ENCODE measurements at regions not wholly inside any gene's neighbourhood (a gene's known extent, or its start where the extent isn't known, plus 50 kb on each side); places are given as distances from the start of the nearest gene placed in this dataset.
"Not testable (repeated sequence)": the region's sequence is repeated elsewhere in the genome, so short reads cannot be mapped to it uniquely, and the experiment has no call there.

DNA sequence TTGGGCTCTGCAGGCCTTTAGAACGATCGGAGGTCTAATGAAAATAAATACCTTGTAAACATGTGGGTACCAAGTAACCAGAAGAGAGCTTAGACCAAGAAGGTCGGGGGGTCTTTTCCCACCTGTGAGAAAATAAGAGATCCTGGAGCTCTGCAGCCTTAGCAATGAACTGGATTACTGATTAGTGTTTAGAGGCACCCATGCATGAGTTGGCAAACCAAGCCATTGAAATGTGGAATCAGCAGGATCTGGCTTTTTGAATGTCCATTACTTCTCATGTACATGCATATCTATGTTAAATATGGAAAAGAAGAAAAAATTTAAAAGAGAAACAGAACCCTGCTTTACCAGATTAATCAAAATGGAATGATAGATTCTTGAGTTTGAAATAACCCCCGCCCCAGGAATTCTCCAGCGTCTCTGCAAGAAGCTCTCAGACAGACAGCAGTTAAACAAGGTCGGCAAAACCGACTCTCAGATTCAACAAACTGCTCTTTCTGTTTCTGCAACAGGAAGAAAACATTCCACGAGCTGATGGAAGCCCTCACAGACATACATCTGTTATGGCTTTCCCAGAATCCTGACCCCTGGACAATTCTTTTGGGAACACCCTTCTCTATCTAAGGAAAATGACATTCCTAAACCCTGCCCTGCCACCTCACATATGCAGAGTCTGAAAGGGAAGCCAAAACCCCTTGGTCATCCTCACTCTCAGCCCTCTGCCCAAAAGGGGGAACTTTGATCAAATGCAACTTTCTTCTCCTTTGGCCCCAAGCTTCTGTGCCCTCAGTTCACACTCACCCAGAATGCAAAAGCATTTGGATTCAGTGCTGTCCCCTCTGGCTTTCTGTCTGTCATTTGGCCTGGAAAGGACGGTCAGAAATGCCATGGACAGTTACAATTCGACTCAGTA, 78.7 kb upstream of the EN2 start:
- H3K27ac ChIP-seq (ENCODE audit: low read length): no peak overlapping the region
- H3K9ac ChIP-seq (ENCODE audit: low read depth, low read length): no peak overlapping the region
- no peaks in the 10 kb centered on the region for H3K36me3 ChIP-seq (ENCODE audit: insufficient read depth, low read depth, low read length)
- no peak overlapping the region for H3K4me3 ChIP-seq (ENCODE audit: low read length)
- H3K9me3 ChIP-seq (ENCODE audit: insufficient read depth, low read depth, low read length): peaks cover 10% of the 10 kb centered on the region; the same call in 1 of the 2 replicates
- peaks cover 100% of the 10 kb centered on the region for H3K27me3 ChIP-seq (ENCODE audit: insufficient read depth, low read length)
- H3K4me1 ChIP-seq (ENCODE audit: insufficient read depth, low read length): no peaks in the 10 kb centered on the region

DNA sequence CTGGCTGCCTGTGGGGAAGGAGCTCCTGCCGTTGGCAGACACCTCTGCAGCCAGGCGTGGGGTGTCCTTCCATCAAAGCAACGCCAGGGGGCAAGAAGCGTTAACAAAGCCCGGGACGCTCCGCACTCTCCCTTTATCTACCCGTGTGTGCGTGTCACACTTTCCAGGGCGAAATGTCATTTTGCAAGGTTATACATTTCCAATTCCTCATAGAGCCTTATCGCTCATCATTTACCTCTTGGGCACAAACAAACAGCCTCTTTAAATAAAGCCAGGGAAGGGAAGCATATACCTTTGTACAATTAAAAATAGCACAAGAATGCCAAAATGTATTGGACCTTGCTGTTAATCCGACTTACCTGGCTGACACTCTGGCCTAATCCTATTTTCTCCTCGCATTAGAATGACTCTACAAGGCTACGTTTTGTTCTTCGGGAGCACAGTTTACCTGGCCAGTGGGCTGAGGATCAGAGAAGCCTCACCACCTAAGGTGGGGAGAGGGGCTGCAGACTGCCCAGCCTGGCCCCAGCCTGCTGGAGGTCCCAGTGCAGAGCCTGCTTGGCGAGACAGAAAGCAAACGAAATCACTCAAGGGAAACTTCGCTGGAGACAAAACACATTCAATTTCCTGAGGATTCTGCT, 77.6 kb upstream of the EN2 start:
- H3K9me3 ChIP-seq (ENCODE audit: insufficient read depth, low read depth, low read length): peaks cover 4% of the 10 kb centered on the region; the same call in 1 of the 2 replicates
- H3K4me1 ChIP-seq (ENCODE audit: insufficient read depth, low read length): no peaks in the 10 kb centered on the region
- no peak overlapping the region for H3K4me3 ChIP-seq (ENCODE audit: low read length)
- H3K36me3 ChIP-seq (ENCODE audit: insufficient read depth, low read depth, low read length): no peaks in the 10 kb centered on the region
- peaks cover 100% of the 10 kb centered on the region for H3K27me3 ChIP-seq (ENCODE audit: insufficient read depth, low read length)
- no peak overlapping the region for H3K9ac ChIP-seq (ENCODE audit: low read depth, low read length)
- no peak overlapping the region for H3K27ac ChIP-seq (ENCODE audit: low read length)

DNA sequence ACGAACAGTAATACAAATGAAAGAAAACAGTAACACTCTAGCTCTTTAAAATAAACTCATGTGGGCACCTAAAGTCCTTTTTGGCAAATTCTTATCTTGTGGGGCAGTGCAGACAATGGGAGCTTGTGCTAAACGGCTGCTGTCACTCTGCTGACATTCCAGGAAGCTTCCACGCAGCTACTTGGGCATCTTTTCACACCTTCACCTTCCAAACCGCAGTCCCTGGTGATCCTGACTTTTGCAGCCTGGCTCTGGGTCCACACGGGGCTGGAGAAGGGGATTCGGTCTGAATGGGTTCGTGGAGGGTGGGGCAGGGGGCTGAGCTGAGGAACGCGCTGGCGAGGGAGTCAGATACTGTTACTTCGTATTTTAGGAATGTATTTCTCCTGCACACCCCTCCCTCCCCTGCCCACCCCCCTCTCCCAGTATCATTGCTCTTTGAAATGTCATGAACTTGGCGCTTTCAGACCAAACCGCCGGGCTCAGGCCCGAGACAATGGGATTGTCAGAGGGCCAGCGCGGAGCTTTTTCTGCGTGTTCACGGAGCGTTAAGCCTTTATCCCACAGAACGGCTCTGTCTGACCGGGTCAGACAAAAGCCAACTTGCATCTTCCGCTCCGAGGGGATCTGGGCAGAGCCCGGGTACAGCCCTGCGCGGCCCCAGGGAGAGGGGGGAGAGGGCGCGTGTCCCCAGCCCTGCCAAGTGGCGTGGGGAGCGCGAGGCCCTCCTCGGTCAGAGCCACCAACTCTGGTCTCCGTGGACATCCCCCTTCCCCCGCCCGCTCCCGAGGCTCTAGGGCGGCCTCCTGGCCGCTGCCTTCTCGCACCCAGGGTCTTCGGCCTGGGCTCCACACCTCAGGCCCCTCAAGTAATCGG, 76.7 kb upstream of the EN2 start:
- peaks cover 100% of the 10 kb centered on the region for H3K27me3 ChIP-seq (ENCODE audit: insufficient read depth, low read length)
- H3K4me3 ChIP-seq (ENCODE audit: low read length): no peak overlapping the region; the same call in 1 of the 2 replicates
- no peak overlapping the region for H3K9ac ChIP-seq (ENCODE audit: low read depth, low read length)
- H3K9me3 ChIP-seq (ENCODE audit: insufficient read depth, low read depth, low read length): peaks cover 4% of the 10 kb centered on the region; the same call in 1 of the 2 replicates
- no peak overlapping the region for H3K27ac ChIP-seq (ENCODE audit: low read length)
- no peaks in the 10 kb centered on the region for H3K4me1 ChIP-seq (ENCODE audit: insufficient read depth, low read length)
- H3K36me3 ChIP-seq (ENCODE audit: insufficient read depth, low read depth, low read length): no peaks in the 10 kb centered on the region

DNA sequence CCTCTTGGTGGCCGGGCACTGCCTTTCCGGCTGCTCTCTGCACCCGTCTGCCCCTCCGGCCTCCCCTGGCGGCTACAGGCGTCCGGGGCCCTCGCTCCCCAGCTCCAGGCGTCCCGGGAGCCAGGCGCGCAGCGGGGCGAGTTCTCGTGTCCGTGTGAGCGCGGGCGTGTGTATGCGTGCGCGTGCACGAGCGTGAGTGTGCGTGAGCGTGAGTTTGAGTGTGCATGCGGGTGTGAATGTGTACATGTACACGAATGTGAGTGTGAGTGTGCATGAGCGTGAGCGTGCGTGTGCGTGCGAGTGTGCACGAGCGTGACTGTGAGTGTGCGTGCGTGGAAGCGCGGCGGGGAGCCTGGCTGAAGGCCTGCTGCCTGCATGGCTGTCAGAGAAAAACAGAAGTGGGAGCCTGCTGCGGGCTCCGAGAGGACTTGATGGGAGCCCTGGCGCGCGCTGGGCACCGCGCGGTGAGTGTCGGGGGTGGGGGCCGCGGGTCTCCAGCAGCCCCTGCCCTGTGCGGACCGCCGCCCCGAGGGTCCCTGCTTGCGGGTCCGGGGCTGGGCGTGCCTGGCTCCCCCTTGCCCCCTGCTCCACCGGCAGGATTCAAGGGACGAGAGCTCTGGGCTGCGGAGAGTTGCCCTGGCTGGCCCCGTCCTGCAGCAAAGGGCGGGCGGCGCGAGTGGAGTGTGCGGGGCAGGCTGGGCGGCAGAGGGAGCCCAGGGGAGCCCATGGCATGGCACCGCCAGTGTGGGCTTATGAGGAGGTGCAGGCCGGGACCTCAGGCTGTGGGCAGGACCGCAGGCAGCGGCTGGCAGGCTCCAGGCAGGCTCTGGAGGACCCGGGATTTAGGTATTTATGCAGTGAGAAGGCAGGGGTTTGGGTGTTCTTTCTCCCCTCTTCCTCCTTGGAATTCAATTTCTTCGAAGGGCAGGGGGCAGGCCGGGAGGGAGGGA, 75.8 kb upstream of the EN2 start:
- no peak overlapping the region for H3K9ac ChIP-seq (ENCODE audit: low read depth, low read length)
- H3K4me1 ChIP-seq (ENCODE audit: insufficient read depth, low read length): no peaks in the 10 kb centered on the region
- H3K4me3 ChIP-seq (ENCODE audit: low read length): peak overlapping the region; percentile 41; the same call in 1 of the 2 replicates
- peaks cover 100% of the 10 kb centered on the region for H3K27me3 ChIP-seq (ENCODE audit: insufficient read depth, low read length)
- no peaks in the 10 kb centered on the region for H3K36me3 ChIP-seq (ENCODE audit: insufficient read depth, low read depth, low read length)
- no peak overlapping the region for H3K27ac ChIP-seq (ENCODE audit: low read length)
- peaks cover 4% of the 10 kb centered on the region; the same call in 1 of the 2 replicates for H3K9me3 ChIP-seq (ENCODE audit: insufficient read depth, low read depth, low read length)

DNA sequence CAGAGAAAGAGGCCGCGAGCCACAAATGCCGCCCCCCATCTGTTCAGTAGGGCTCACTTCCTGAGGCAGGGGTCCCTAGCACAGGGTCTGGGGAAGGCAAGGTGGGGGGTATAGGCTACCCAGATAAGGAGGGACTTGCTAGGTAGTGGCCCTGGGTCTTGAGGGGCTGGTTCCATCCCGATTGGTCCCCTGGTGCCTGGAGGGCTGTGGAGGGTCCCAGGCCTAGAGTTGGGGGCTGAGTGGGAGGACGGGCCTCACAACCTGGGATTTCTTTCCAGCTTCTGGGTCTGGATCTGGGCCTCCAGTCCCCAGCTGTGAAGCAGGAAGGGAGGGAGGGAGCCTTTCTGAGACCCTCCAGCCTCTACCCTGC, 75.1 kb upstream of the EN2 start:
- H3K4me1 ChIP-seq (ENCODE audit: insufficient read depth, low read length): no peaks in the 10 kb centered on the region
- H3K9ac ChIP-seq (ENCODE audit: low read depth, low read length): no peak overlapping the region
- H3K4me3 ChIP-seq (ENCODE audit: low read length): no peak overlapping the region
- H3K36me3 ChIP-seq (ENCODE audit: insufficient read depth, low read depth, low read length): no peaks in the 10 kb centered on the region
- peaks cover 4% of the 10 kb centered on the region; the same call in 1 of the 2 replicates for H3K9me3 ChIP-seq (ENCODE audit: insufficient read depth, low read depth, low read length)
- H3K27me3 ChIP-seq (ENCODE audit: insufficient read depth, low read length): peaks cover 100% of the 10 kb centered on the region
- no peak overlapping the region for H3K27ac ChIP-seq (ENCODE audit: low read length)

DNA sequence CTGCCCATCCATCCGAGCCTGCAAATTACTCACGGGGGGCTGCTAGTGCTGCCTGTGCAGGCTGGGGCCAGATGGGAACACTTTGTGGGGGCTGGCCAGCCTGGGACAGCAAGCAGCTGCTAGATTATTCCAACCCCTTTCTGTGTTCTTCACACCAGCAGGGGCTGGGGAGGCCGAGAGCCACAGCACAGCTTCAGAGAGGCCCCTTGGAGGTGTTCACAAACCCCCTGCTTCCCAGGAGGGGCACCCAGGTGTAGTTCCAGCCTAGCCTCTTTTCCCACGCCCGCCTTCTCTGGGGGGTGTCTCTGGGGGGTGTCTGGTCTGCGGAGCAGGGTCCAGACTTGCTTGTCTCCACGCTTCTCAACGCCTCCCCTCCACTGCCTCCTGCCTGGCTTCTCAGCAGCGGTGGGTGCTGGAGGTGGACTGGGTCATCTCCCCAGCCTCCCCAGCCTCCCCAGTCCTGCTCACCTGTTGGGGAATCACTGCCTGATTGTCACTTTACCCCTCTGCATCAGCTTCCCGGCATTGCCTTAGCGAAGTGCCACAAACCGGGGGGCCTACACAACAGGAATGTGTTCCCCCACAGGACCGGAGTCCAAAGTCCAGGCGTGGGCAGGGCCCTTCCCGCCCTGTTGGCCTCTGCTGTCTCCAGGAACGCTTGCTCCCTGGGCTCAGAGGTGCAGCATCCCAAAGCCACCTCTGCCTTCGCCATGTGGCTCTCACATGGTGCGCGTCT, 74.0 kb upstream of the EN2 start:
- Histone ChIP-seq H3K4me3 (ENCODE audit: low read length) (no peak overlapping the region), H3K9ac (ENCODE audit: low read depth, low read length) (no peak overlapping the region), H3K27me3 (ENCODE audit: insufficient read depth, low read length) (peaks cover 100% of the 10 kb centered on the region), H3K36me3 (ENCODE audit: insufficient read depth, low read depth, low read length) (no peaks in the 10 kb centered on the region), H3K9me3 (ENCODE audit: insufficient read depth, low read depth, low read length) (no peaks in the 10 kb centered on the region), H3K4me1 (ENCODE audit: insufficient read depth, low read length) (no peaks in the 10 kb centered on the region), H3K27ac (ENCODE audit: low read length) (no peak overlapping the region)

DNA sequence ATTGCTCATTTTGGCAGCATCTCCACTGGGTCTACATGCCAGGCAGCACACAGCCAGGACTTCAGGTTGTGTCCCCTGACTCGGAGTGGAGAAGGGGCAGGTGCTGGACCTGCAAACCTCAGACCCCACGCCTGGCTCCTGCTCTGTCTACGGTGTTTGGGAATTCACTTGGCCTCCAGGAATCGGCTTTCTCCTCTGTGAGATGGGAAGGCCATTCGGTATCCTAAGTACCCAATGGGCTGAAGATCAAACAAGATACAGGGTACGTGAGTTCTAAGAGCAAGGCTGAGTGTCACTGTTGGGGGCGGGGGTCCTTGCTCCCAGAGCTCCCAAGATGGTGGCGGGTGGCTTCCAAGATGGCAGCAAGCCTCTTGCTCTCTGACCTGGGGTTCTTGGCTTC, 73.2 kb upstream of the EN2 start:
- no peak overlapping the region for H3K4me3 ChIP-seq (ENCODE audit: low read length)

DNA sequence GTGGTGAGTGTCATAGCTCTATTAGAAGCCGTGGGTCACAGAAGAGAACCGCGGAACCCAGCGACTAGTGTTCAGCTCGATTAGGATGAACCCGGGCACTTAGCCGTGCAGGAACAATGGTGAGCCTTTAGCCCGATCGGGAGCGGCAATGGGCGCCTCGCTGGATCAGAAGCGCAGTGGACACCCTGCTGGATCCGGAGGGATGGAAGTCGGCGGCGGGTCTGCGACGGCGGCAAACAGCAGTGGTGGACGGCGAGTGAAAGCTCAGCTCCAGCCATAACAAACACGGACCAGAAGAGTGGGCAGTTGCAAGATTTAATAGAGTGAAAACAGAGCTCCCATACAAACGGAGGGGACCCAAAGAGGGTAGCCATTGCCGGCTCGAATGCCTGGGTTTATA, 72.7 kb upstream of the EN2 start:
- not testable (repeated sequence) for H3K4me1 ChIP-seq (ENCODE audit: insufficient read depth, low read length); H3K4me3 ChIP-seq (ENCODE audit: low read length); H3K36me3 ChIP-seq (ENCODE audit: insufficient read depth, low read depth, low read length); H3K27ac ChIP-seq (ENCODE audit: low read length); H3K9me3 ChIP-seq (ENCODE audit: insufficient read depth, low read depth, low read length); H3K9ac ChIP-seq (ENCODE audit: low read depth, low read length)
- H3K27me3 ChIP-seq (ENCODE audit: insufficient read depth, low read length): peaks cover 90% of the 10 kb centered on the region

More for the DNA sequence above, 73.2 kb upstream of the EN2 start:
- no peak overlapping the region for H3K9ac ChIP-seq (ENCODE audit: low read depth, low read length)
- no peak overlapping the region for H3K27ac ChIP-seq (ENCODE audit: low read length)
- no peaks in the 10 kb centered on the region for H3K4me1 ChIP-seq (ENCODE audit: insufficient read depth, low read length)
- peaks cover 94% of the 10 kb centered on the region for H3K27me3 ChIP-seq (ENCODE audit: insufficient read depth, low read length)
- H3K9me3 ChIP-seq (ENCODE audit: insufficient read depth, low read depth, low read length): no peaks in the 10 kb centered on the region
- H3K36me3 ChIP-seq (ENCODE audit: insufficient read depth, low read depth, low read length): no peaks in the 10 kb centered on the region

DNA sequence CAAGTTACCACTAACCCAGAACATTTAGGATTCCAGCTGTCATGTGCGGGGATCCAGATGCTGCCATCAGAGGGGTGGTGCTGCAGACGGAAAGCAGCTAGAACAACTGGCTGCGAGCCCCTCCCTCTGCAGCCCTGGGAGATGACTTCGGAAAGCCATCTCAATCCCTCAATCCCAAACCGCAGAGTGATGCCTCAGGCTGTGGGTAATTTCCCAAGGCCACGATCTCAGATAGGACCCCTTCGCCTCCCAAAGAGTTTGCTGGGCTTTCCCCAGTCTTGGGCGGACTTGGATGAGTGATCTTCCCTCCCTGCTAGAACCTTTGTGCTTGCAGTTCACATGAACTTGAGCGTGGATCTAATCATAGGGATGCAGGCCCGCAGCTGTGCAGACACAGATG, 71.3 kb upstream of the EN2 start:
- Histone ChIP-seq H3K9ac (ENCODE audit: low read depth, low read length) (no peak overlapping the region), H3K4me3 (ENCODE audit: low read length) (no peak overlapping the region), H3K27me3 (ENCODE audit: insufficient read depth, low read length) (peaks cover 86% of the 10 kb centered on the region), H3K36me3 (ENCODE audit: insufficient read depth, low read depth, low read length) (no peaks in the 10 kb centered on the region), H3K4me1 (ENCODE audit: insufficient read depth, low read length) (no peaks in the 10 kb centered on the region), H3K27ac (ENCODE audit: low read length) (no peak overlapping the region), H3K9me3 (ENCODE audit: insufficient read depth, low read depth, low read length) (no peaks in the 10 kb centered on the region)

DNA sequence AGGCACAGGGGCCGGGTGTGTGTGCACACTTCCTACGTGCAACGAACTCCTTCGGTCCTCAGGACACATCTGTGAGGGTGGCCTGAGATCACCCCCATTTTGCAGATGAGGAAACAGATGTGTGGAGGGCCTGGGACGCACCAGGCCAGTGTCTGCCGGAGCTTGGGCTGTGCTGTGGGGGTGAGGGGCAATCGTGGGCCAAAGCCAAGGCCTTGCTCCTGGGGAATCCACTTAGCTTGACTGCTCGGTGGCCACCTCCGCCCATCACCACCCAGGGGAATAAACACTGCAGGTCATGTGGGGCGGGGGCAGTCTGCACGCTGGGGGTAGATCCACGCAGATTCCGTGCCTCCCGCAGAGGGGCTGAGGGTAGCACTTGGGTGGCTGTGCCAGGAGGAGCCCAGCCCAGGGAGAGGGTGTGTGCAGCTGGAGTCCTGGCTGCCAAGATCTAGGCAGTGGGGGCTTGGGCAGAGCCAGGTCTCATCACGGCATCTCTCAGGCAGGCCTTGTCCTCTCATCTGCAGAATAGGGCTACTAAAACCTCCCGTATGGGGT, 70.8 kb upstream of the EN2 start:
- H3K27ac ChIP-seq (ENCODE audit: low read length): no peak overlapping the region
- H3K9me3 ChIP-seq (ENCODE audit: insufficient read depth, low read depth, low read length): no peaks in the 10 kb centered on the region
- no peaks in the 10 kb centered on the region for H3K36me3 ChIP-seq (ENCODE audit: insufficient read depth, low read depth, low read length)
- no peak overlapping the region for H3K9ac ChIP-seq (ENCODE audit: low read depth, low read length)
- peaks cover 85% of the 10 kb centered on the region for H3K27me3 ChIP-seq (ENCODE audit: insufficient read depth, low read length)
- H3K4me1 ChIP-seq (ENCODE audit: insufficient read depth, low read length): no peaks in the 10 kb centered on the region
- no peak overlapping the region for H3K4me3 ChIP-seq (ENCODE audit: low read length)

Data from iPS-20b (cell line).